ACHN (cell line): ENCODE measurements at regions not wholly inside any gene's neighbourhood (a gene's known extent, or its start where the extent isn't known, plus 50 kb on each side); places are given as distances from the start of the nearest gene placed in this dataset.
"Not testable (repeated sequence)": the region's sequence is repeated elsewhere in the genome, so short reads cannot be mapped to it uniquely, and the experiment has no call there.

ENCODE experiments used
- DNase-seq: peaks from one replicate; pipeline ENCODE4 v3.0.0-alpha.2; 2015
- in situ Hi-C: cut with HindIII; loops from 2 replicates; pipeline ENCODE4 v1.10.0; 2017; ENCODE audit warnings: low sequenced_read_pairs, low pct_ligation_motif_present, low pct_unique_long_range_greater_than_20kb

DNA sequence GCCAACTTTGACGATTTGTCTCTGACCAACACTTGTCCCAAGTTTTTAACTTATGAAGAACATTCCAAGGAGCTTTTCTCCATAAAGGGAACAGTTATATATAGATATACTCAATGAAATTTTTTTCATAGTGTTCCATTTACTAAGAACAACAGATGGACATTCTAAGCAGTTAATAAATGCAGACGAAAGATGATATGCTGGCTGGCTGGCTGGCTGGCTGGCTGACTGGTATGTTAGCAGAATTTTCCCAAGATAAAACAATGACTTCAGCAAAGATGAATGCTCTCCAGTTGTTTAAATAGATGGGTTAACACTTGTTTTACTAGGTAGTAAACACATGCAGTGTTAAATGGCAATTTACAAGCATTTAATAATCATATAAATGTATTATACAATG is 62.2 kb downstream of the SPANXN3 start:
- DNase-seq: no peak
- in situ Hi-C loops: no loop called here

DNA sequence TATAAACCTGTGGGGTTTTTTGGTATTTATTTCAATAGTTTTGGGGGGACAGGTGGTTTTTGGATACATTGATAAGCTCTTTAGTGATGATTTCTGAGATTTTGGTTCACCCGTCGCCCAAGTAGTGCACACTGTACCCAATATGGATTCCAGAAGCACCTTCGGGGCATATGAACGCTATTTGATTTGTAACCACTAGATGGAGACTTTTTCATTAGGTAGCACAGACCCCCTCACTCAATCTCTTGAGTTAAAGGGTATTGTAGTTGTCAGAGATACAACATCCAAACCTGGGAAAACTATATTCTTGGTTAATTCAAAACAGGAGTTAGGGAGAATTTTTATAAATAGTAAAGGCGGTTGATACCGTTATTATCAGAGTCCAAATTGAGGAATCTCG is 79.8 kb downstream of the SPANXN3 start:
- in situ Hi-C loops: no loop called here
- DNase-seq: peak; percentile 29

DNA sequence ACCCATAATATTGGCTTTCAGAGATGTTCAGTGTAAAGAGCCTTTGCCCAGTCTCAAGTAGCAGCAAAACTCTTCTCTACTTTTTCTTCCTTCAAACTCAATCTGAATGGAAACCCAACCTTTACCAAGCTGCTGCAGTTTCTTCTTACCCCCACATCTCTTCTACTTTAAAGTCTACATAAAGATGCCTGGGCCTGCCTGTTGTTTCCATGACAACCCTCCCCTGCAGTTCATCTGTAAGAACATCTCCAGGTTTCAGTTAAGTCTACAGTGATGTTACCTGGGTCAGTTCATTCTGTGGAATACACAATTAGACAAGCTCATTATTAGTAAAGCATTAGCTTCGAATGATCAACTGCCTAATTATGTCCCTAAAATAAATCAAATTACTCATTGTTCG is 81.4 kb downstream of the SPANXN3 start:
- in situ Hi-C loops: no loop called here
- DNase-seq: no peak

DNA sequence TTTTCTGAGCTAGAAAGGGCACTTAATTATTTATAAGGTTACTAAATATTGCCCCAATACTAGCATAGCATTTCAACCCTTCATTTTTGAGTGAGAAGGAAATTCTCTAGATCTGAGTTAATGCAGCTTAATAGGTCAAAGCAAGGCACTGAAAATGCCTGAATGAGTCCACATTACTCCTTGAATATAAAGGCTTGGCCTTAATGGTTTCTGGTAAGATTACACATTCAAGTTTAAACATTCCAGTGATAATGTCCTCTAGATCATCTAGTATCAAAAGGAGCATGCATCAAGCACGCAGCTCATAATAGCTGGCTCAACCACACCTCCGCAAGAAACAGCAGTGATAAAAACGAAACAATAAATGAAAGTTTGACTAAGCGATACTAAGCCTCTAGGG is 87.5 kb downstream of the SPANXN3 start:
- in situ Hi-C loops: no loop called here
- no peak for DNase-seq

DNA sequence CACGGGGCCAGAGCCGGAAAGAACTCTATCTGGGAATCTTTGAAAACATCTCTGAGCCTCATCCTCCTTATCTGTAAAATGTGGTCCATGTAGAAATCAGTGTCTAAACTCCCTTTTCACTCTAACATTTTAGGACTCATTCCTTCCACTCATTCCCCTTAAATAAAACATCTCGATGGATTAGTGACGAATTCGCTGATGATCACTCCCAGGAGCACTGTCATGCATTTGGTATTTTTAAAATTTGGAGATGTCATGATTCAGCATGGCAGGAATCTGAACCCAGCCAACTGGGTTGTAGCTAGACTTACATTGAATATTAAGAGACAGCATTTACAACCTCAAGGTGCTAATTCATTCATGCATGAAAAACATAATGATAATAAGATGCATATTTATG is 88.1 kb downstream of the SPANXN3 start:
- in situ Hi-C loops: no loop called here

DNA sequence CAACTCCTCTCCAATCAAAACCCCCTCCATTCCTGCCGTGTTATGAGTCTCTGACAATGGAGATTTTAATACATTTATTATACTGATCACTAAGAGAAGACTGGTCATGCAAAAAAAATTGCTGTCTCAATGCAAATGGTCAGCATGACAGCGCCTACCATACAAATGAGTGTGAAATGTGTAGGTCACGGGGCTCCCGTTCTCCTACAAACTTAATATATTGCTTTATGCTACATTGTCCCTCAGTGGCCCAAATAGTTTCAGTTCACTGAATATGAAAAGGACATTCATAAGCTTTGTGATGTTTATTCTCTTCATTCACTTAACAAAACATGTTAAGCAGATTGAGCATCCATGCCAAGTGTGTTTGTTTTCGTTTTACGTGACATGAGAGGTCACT is 116.1 kb downstream of the SPANXN3 start:
- no peak for DNase-seq
- in situ Hi-C loops: no loop called here

More for the DNA sequence above, 88.1 kb downstream of the SPANXN3 start:
- DNase-seq: peak; percentile 31

DNA sequence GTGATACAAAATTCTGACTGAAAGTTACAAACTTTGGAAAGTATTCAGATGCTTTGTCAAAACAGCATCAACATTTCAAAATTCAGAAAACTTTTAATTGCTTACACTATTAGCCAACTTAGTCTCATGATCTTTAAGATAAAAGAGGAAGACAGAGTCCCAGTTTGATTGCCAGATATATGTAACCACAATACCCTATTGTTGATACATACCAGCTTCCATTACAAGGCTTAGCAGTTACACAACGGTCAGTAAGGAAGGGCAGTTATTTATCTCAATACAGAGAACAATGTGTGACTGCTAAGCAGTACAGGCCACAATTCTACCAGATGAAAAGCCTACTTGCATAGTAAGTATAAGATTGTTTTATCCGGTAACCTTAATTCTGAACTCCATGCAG is 138.4 kb downstream of the SPANXN3 start:
- no peak for DNase-seq

DNA sequence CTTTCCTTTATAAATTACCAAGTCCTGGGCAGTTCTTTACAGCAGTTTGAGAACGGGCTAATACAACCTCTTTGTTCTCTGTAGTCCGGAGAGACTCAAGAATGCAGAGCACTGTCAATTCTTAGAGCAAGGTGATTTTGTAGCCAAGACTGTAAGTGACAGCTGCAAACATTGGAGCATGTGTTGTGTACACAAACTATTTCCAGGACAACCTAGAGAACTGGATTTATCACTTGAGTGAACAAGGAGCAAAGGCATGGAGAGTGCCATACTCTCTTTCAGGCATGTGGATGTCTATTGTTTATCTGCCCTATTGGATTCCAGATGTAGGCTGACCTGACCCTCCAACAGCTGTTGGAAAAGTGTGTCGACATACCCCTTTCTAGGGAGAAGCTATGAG is 153.9 kb downstream of the SPANXN3 start:
- in situ Hi-C loops: no loop called here
- no peak for DNase-seq

More for the DNA sequence above, 138.4 kb downstream of the SPANXN3 start:
- in situ Hi-C loops: no loop called here

DNA sequence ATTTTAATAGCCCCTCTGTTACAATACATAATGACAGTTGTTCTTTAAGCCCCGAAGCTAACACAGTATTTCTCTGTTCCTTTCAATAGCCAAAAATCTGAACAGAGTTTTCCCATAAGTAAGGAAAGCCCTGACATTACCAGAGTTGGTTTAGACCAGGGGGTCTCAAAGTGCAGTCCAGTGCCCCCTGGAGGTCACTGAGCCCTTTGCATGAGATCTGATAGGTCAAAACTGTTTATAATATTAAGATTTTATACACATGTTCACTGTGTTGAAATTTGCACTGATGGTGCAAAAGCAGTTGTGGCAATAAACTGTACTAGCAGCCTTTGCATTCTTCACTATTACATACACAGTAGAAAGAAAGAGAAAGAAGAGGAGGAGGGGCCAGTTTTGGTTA is 177.1 kb downstream of the SPANXN3 start:
- in situ Hi-C loops: no loop called here
- DNase-seq: no peak

DNA sequence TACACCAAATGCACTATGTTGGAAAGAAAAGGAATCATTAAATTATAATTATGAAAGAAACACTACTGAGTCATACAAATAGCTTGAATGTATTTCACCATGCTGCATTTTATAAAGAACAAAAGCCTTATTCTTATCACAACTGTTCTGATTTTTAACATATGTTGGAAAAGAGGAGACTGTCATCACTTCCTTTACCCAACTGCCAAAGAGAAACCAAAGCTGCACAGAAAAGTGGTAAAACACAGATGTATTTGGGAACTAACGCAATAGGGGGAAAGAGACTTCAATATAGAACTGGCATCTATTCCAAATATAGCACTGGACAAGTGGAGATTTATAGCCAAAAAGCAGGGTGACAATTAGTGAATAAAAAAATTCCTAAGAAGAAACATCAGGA is 181.0 kb downstream of the SPANXN3 start:
- in situ Hi-C loops: no loop called here
- no peak for DNase-seq

DNA sequence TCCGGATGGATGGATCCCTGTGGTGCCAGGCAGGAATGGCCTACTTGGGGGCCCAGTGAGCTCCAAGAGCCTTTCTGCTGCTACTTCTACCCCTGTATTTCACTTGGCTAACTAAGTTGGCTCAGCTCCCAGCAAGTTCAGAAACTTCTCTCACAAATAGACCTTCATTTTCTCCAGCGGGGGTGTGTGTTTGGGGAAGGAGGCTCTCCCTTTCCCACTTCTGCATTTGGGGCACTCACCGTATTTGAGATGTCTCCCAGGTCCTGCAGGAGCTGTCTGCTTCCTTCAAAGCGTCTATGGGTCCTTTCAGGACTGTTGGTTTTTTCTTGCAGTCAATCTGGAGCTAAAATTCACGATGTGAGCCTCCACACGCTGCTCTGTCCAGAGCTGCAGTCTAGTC is 197.7 kb downstream of the SPANXN3 start:
- DNase-seq: no peak

DNA sequence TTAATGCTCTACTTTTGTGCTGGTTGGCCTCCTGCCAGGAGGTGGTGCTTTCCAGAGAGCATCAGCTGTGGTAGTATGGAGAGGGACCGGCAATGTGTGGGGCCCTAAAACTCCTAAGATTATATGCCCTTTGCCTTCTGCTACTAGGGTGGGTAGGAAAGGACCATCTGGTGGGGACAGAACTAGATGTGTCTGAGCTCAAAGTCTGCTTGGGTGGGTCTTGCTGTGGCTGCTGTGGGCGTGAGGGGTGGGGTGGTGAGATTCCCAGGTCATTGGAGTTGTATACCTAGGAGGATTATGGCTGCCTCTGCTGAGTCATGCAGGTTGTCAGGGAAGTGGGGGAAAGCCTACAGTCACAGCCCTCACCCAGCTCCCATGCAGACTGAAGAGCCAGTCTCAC is 198.4 kb downstream of the SPANXN3 start:
- in situ Hi-C loops, DNase-seq: not testable (repeated sequence)

More for the DNA sequence above, 197.7 kb downstream of the SPANXN3 start:
- in situ Hi-C loops: no loop called here

DNA sequence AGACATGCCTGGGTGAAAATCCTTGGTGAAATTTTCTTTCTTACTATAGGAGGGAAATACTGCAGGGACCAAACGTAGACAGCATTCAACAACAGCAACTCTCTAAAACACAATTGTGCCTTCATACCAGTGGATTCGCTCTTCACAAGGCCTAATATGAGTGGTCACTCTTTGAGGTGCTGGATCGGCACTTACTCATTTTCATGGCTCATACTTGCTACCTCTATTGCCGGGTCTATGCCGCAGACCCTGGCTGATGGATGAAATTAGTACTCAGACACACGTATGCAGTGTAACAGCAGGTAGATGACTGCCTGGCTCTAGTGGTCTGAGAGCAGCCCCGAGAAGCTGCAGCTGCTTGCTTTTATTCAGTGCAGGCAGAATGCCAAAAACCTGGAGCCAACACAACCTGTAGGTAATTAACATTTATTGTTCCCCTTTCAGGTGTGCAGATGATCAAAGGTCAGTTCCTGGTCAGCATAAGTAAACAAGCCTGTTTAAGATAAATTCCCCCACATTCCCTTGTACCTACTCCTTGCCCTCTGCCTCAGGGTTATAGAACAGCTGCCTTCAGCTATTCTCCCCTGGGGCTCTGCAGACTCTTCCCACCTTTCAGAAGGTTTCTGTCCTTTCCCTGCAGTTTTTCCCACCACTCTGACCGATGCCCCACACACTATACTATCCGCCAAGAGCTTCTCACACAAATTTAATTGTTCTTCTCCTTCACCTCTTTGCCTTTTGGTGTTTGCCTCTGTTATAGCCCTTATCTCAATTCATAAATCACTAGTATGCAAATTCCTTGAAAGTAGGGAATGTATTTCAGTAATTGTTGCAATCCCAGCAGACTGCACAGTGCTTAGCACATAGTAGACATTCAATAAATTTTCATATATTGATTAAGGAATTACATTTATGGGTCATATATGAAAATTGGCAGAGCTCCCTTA is 210.0 kb downstream of the SPANXN3 start:
- no peak for DNase-seq
- in situ Hi-C loops: no loop called here

DNA sequence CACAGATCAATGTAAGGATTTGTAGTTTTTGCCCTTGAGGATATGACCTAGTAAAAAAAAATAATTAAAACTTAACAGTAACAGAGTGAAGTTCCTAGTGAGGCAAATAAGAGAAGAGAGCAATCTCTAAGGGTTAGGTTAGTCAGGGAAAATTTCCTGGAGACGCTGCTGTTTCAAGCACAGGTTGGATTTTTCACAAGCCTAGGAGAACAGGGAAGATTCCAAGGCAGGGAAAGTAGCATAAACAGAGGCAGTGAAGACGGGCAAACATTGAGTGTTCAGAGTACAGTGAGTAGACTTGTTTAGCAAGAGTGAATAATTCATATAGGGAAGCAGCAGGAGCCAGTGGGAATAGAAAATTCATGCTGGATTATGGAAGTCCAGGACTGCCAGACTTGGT is 212.8 kb downstream of the SPANXN3 start:
- no peak for DNase-seq
- in situ Hi-C loops: no loop called here

DNA sequence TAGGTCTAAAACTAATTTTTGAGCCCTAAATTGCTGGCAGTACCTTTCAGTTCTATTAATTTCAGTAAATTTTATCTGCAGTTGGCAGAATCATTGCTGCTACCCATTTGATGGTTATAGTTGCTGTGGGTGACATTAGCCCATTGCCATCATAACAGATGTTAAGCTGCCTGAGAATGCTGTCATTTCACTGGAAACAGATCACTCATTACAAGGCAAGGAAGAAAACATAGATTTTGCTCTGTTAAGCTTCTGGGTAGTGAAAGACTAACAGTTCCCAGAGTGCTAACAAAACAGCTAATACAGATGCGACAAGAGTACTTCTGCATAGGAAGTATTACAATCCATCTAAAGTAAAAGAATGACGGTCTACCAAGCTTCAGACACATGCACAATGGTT is 213.2 kb downstream of the SPANXN3 start:
- in situ Hi-C loops: no loop called here
- no peak for DNase-seq

DNA sequence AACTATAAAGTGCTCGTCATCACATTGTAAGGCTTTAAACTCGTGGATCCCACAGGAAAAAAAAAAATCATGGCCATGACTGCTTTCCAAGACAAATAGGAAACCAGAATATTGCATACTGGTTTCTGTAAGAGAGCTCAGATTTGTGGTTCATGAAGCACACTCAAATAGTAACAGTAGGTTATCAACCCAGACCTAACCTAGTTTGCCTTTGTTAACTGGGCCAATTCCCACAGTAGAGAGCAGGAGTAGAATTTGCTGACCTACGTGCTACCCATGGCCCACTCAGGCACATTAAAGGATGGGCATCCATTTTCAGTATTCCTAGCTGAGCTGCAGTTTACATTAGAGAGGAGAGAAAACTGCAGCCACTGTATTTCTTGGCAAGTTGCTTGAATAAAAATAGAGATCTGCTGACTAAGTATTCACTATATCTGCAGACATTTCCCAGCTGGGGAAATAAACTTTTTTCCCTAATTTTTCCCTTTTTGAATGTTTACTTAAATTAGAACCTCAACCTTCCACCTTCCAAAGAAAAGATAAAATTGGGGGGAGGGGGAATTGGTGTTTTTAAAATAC is 218.5 kb downstream of the SPANXN3 start:
- DNase-seq: no peak
- in situ Hi-C loops: no loop called here

DNA sequence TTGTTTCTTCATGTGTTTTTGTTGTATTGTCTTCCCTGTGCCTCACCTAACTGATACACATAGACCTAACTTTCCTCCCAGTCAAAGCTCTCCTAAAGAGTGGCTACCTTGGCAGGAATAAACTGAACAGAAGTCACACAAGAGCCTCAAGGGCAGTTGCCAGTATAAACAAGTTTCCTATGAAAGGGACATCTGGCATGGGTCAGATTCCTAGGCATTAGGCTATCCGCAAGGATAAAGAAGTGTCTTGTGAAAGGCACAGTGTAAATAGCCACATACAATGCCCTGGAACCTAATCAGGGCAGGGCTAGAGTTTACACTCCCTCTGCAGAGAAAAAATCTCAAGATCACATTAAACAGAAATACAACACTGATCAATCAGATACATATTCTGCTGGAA is 220.8 kb downstream of the SPANXN3 start:
- in situ Hi-C loops: no loop called here
- DNase-seq: no peak

DNA sequence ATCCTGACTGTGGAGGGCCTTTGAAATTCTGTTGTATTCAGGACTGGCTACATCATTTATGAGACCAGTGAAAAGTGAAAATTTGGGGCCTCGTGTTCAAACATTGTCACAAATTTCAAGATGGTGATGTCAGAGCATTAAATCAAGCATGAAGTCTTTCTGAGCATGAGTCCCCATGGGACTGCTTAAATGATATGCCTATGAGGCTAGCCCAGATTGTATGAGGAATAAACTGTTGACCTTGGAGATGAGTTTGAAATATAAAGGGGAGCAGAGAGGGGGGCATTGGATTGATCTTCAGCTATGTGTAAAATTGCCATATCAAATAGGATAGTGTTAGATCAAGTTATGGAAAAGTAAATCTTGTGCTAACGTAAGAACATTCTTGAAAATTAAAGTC is 230.0 kb downstream of the SPANXN3 start:
- no peak for DNase-seq
- in situ Hi-C loops: no loop called here

DNA sequence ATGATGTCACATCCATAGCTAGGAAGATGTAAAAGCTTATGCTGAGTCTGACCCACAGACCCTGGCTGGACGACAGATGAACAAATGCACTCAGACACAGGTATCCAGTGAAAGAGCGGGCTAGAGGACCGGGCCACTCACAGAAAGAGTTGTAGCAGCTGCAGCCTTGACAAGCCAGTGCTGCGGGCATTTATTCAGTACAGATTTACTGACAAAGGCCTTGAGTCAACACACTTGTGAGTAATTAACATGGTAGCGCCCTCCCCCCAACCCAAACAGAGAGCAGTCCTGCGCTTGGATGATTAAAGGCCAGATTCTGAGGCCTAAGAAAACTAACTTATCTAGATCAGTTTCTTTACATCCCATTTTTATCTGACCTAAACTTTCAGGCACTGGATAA is 244.6 kb downstream of the SPANXN4 start:
- no peak for DNase-seq
- in situ Hi-C loops: no loop called here

DNA sequence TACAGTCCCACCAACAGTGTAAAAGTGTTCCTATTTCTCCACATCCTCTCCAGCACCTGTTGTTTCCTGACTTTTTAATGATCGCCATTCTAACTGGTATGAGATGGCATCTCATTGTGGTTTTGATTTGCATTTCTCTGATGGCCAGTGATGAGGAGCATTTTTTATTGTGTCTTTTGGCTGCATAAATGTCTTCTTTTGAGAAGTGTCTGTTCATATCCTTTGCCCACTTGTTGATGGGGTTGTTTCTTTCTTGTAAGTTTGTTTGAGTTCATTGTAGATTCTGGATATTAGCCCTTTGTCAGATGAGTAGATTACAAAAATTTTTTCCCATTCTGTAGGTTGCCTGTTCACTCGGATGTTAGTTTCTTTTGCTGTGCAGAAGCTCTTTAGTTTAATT is 218.9 kb downstream of the SPANXN4 start:
- in situ Hi-C loops, DNase-seq: not testable (repeated sequence)
